ENCODE measurements at regions not wholly inside any gene's neighbourhood (a gene's known extent, or its start where the extent isn't known, plus 50 kb on each side); places are given as distances from the start of the nearest gene placed in this dataset.

GRCh38 chr22:22043296-22044078 is 60.9 kb upstream of the TOP3B start:
- POLR2A ChIA-PET: no interaction called here
- DNase-seq: no peak
- peaks cover 0 to 10% (median 0%) of the 10 kb centered on the region in 5 experiments for H3K27me3 ChIP-seq (replicated peaks in 2 of 5; ENCODE audit: control insufficient read depth in 4 of 5, insufficient read depth in 5 of 5, low read length in 4 of 5)
- CTCF ChIA-PET: interaction anchor here (0.6 to 1.7 kb wide), 5 partner anchors 10 to 981 kb away, joined by 3 to 6 read pairs (median 4); no protein-coding TSS in a partner anchor
- no peaks in the 10 kb centered on the region for H3K9me3 ChIP-seq (ENCODE audit: control extremely low read depth in 1 of 5, control insufficient read depth in 4 of 5, insufficient read depth in 2 of 5, low read depth in 1 of 5, low read length in 4 of 5)
- H3K4me3 ChIP-seq (ENCODE audit: control insufficient read depth in 1 of 7, extremely low read depth in 1 of 7, insufficient read depth in 4 of 7, low read depth in 2 of 7, low read length in 6 of 7): no peak overlapping the region
- H3K27ac ChIP-seq (ENCODE audit: insufficient read depth in 1 of 2, low read depth in 1 of 2, low read length in 2 of 2, poor library complexity in 1 of 2, severe bottlenecking in 2 of 2): no peak overlapping the region
- H3K4me1 ChIP-seq (ENCODE audit: control extremely low read depth in 1 of 4, control insufficient read depth in 4 of 4, insufficient read depth in 4 of 4, low read length in 3 of 4): no peaks in the 10 kb centered on the region
- WGBS (ENCODE audit: insufficient coverage): 70% methylated on average over 4 of the region's 11 CpGs
- no peaks in the 10 kb centered on the region for H3K36me3 ChIP-seq (ENCODE audit: control insufficient read depth in 4 of 4, insufficient read depth in 4 of 4, low read length in 3 of 4)

DNA sequence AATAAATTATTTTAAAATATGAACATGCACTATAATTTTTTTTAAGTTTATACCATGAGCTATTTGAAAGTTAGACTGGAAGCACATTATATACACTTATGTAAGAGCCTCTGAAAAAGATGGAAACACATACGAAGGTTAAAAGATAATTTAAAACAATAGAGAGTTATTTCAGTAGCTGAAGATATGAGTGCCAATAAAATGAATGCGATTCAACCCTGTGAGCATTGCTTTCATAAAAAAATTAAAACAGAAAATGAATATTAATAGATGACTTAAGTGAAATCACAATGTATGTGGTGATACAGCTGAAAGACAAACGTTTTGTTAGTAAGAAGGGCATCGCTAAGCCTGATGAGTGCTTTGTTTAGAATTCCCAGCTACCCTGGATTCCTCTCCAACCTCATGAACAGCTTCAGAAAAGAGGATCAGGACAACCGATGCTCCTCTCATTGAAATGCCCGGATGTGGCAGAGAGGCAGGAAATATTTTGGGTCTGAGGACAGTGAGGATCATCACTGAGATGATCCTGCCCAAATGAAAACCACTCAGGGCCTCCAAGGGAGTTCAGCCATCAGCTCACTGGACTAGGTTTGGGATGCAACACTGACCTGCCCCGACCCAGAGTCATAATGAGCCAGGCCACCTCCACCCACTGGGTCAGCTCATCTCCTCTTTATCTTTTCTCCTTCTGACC is 60.2 kb upstream of the TOP3B start:
- H3K27ac ChIP-seq (ENCODE audit: insufficient read depth in 1 of 2, low read depth in 1 of 2, low read length in 2 of 2, poor library complexity in 1 of 2, severe bottlenecking in 2 of 2): no peak overlapping the region
- no peaks in the 10 kb centered on the region for H3K9me3 ChIP-seq (ENCODE audit: control extremely low read depth in 1 of 5, control insufficient read depth in 4 of 5, insufficient read depth in 2 of 5, low read depth in 1 of 5, low read length in 4 of 5)
- H3K4me1 ChIP-seq (ENCODE audit: control extremely low read depth in 1 of 4, control insufficient read depth in 4 of 4, insufficient read depth in 4 of 4, low read length in 3 of 4): no peaks in the 10 kb centered on the region
- 100% methylated on average over 4 of the region's 7 CpGs for WGBS (ENCODE audit: insufficient coverage)
- H3K27me3 ChIP-seq (replicated peaks in 2 of 5; ENCODE audit: control insufficient read depth in 4 of 5, insufficient read depth in 5 of 5, low read length in 4 of 5): peaks cover 0 to 10% (median 0%) of the 10 kb centered on the region in 5 experiments
- ChIA-PET CTCF (interaction anchor here (0.7 to 1.7 kb wide), 5 partner anchors 9 to 20 kb away, joined by 3 to 6 read pairs (median 3); no protein-coding TSS in a partner anchor), POLR2A (no interaction called here)
- no peak for DNase-seq
- no peaks in the 10 kb centered on the region for H3K36me3 ChIP-seq (ENCODE audit: control insufficient read depth in 4 of 4, insufficient read depth in 4 of 4, low read length in 3 of 4)
- no peak overlapping the region for H3K4me3 ChIP-seq (ENCODE audit: control insufficient read depth in 1 of 7, extremely low read depth in 1 of 7, insufficient read depth in 4 of 7, low read depth in 2 of 7, low read length in 6 of 7)

DNA sequence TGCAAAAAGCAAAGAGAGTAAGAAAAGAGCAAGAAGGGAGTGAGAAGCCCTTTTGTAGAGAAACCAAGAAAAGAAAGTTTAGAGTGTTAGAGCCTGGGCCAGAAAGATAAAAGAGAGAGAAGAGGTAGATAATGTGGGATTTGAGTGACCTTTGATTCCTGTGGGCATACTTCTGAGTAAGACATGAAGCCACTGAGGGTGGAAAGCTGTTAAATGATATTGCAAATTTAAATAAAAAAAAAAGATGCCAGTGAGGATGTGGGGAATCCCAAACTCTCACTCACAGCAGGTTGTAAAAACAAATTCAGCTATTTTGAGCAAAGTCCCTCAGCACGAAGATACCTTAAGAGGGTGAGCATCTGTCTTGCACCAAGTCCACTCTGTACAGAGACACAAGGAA is 59.4 kb upstream of the TOP3B start:
- no peak for DNase-seq
- Histone ChIP-seq H3K9me3 (ENCODE audit: control extremely low read depth in 1 of 5, control insufficient read depth in 4 of 5, insufficient read depth in 2 of 5, low read depth in 1 of 5, low read length in 4 of 5) (no peaks in the 10 kb centered on the region), H3K36me3 (ENCODE audit: control insufficient read depth in 4 of 4, insufficient read depth in 4 of 4, low read length in 3 of 4) (no peaks in the 10 kb centered on the region), H3K4me1 (ENCODE audit: control extremely low read depth in 1 of 4, control insufficient read depth in 4 of 4, insufficient read depth in 4 of 4, low read length in 3 of 4) (peaks cover 0 to 1% (median 0%) of the 10 kb centered on the region in 4 experiments), H3K27me3 (replicated peaks in 2 of 5; ENCODE audit: control insufficient read depth in 4 of 5, insufficient read depth in 5 of 5, low read length in 4 of 5) (peaks cover 0 to 7% (median 0%) of the 10 kb centered on the region in 5 experiments), H3K27ac (ENCODE audit: insufficient read depth in 1 of 2, low read depth in 1 of 2, low read length in 2 of 2, poor library complexity in 1 of 2, severe bottlenecking in 2 of 2) (no peak overlapping the region), H3K4me3 (ENCODE audit: control insufficient read depth in 1 of 7, extremely low read depth in 1 of 7, insufficient read depth in 4 of 7, low read depth in 2 of 7, low read length in 6 of 7) (no peak overlapping the region)
- WGBS (ENCODE audit: insufficient coverage): 89% methylated on average over 1 of the region's 1 CpG
- POLR2A ChIA-PET: no interaction called here
- CTCF ChIA-PET: interaction anchor here (0.7 to 1.7 kb wide), 4 partner anchors 8 to 19 kb away, joined by 3 to 6 read pairs (median 3); no protein-coding TSS in a partner anchor

GRCh38 chr22:22040908-22041307 is 58.3 kb upstream of the TOP3B start:
- DNase-seq: no peak
- H3K36me3 ChIP-seq (ENCODE audit: control insufficient read depth in 4 of 4, insufficient read depth in 4 of 4, low read length in 3 of 4): no peaks in the 10 kb centered on the region
- H3K4me1 ChIP-seq (ENCODE audit: control extremely low read depth in 1 of 4, control insufficient read depth in 4 of 4, insufficient read depth in 4 of 4, low read length in 3 of 4): peaks cover 0 to 3% (median 0%) of the 10 kb centered on the region in 4 experiments
- H3K9me3 ChIP-seq (ENCODE audit: control extremely low read depth in 1 of 5, control insufficient read depth in 4 of 5, insufficient read depth in 2 of 5, low read depth in 1 of 5, low read length in 4 of 5): no peaks in the 10 kb centered on the region
- no peak overlapping the region for H3K27ac ChIP-seq (ENCODE audit: insufficient read depth in 1 of 2, low read depth in 1 of 2, low read length in 2 of 2, poor library complexity in 1 of 2, severe bottlenecking in 2 of 2)
- POLR2A ChIA-PET: no interaction called here
- peaks cover 0 to 4% (median 0%) of the 10 kb centered on the region in 5 experiments for H3K27me3 ChIP-seq (replicated peaks in 2 of 5; ENCODE audit: control insufficient read depth in 4 of 5, insufficient read depth in 5 of 5, low read length in 4 of 5)
- H3K4me3 ChIP-seq (ENCODE audit: control insufficient read depth in 1 of 7, extremely low read depth in 1 of 7, insufficient read depth in 4 of 7, low read depth in 2 of 7, low read length in 6 of 7): no peak overlapping the region
- CTCF ChIA-PET: interaction anchor here (1.1 kb wide), 1 partner anchor 20 kb away, joined by 3 read pairs; no protein-coding TSS in a partner anchor

GRCh38 chr22:22040472-22040871 is 57.9 kb upstream of the TOP3B start:
- no peak for DNase-seq
- H3K4me1 ChIP-seq (ENCODE audit: control extremely low read depth in 1 of 4, control insufficient read depth in 4 of 4, insufficient read depth in 4 of 4, low read length in 3 of 4): peaks cover 0 to 5% (median 0%) of the 10 kb centered on the region in 4 experiments
- no peak overlapping the region for H3K4me3 ChIP-seq (ENCODE audit: control insufficient read depth in 1 of 7, extremely low read depth in 1 of 7, insufficient read depth in 4 of 7, low read depth in 2 of 7, low read length in 6 of 7)
- no peaks in the 10 kb centered on the region for H3K36me3 ChIP-seq (ENCODE audit: control insufficient read depth in 4 of 4, insufficient read depth in 4 of 4, low read length in 3 of 4)
- CTCF ChIA-PET: interaction anchor here (1.1 kb wide), 1 partner anchor 21 kb away, joined by 3 read pairs; no protein-coding TSS in a partner anchor
- no peaks in the 10 kb centered on the region for H3K9me3 ChIP-seq (ENCODE audit: control extremely low read depth in 1 of 5, control insufficient read depth in 4 of 5, insufficient read depth in 2 of 5, low read depth in 1 of 5, low read length in 4 of 5)
- no CpG with 5 or more reads among the region's 3 CpGs for WGBS (ENCODE audit: insufficient coverage)
- POLR2A ChIA-PET: no interaction called here
- no peak overlapping the region for H3K27ac ChIP-seq (ENCODE audit: insufficient read depth in 1 of 2, low read depth in 1 of 2, low read length in 2 of 2, poor library complexity in 1 of 2, severe bottlenecking in 2 of 2)
- H3K27me3 ChIP-seq (replicated peaks in 2 of 5; ENCODE audit: control insufficient read depth in 4 of 5, insufficient read depth in 5 of 5, low read length in 4 of 5): peaks cover 0 to 4% (median 0%) of the 10 kb centered on the region in 5 experiments

GRCh38 chr22:22039286-22040074 is 56.9 kb upstream of the TOP3B start:
- CTCF ChIA-PET: interaction anchor here (1.1 kb wide), 1 partner anchor 22 kb away, joined by 3 read pairs; no protein-coding TSS in a partner anchor
- Histone ChIP-seq H3K36me3 (ENCODE audit: control insufficient read depth in 4 of 4, insufficient read depth in 4 of 4, low read length in 3 of 4) (no peaks in the 10 kb centered on the region), H3K27me3 (replicated peaks in 2 of 5; ENCODE audit: control insufficient read depth in 4 of 5, insufficient read depth in 5 of 5, low read length in 4 of 5) (peaks cover 0 to 6% (median 0%) of the 10 kb centered on the region in 5 experiments), H3K9me3 (ENCODE audit: control extremely low read depth in 1 of 5, control insufficient read depth in 4 of 5, insufficient read depth in 2 of 5, low read depth in 1 of 5, low read length in 4 of 5) (no peaks in the 10 kb centered on the region), H3K27ac (ENCODE audit: insufficient read depth in 1 of 2, low read depth in 1 of 2, low read length in 2 of 2, poor library complexity in 1 of 2, severe bottlenecking in 2 of 2) (no peak overlapping the region), H3K4me3 (ENCODE audit: control insufficient read depth in 1 of 7, extremely low read depth in 1 of 7, insufficient read depth in 4 of 7, low read depth in 2 of 7, low read length in 6 of 7) (no peak overlapping the region), H3K4me1 (ENCODE audit: control extremely low read depth in 1 of 4, control insufficient read depth in 4 of 4, insufficient read depth in 4 of 4, low read length in 3 of 4) (peaks cover 0 to 5% (median 0%) of the 10 kb centered on the region in 4 experiments)
- POLR2A ChIA-PET: no interaction called here
- no peak for DNase-seq
- 88% methylated on average over 1 of the region's 4 CpGs for WGBS (ENCODE audit: insufficient coverage)

Data from common myeloid progenitor, CD34-positive (primary cell).